NCI-H524 treated with DMSO at 0.1 percent for 48 hours (cell line): ENCODE measurements at regions not wholly inside any gene's neighbourhood (a gene's known extent, or its start where the extent isn't known, plus 50 kb on each side); places are given as distances from the start of the nearest gene placed in this dataset.
A peak's percentile ranks its signal among the peaks of the same experiment; 100 is the strongest.
"Not testable (repeated sequence)": the region's sequence is repeated elsewhere in the genome, so short reads cannot be mapped to it uniquely, and the experiment has no call there.

Experiments
- DNase-seq: peaks from one replicate; lab custom pipeline; 2025; lab: John Stamatoyannopoulos, UW

- DNase-seq = no peak
These were observed 270.2 kb upstream of the CPHXL start for GRCh38 chr16:75996491-75996890.

DNA sequence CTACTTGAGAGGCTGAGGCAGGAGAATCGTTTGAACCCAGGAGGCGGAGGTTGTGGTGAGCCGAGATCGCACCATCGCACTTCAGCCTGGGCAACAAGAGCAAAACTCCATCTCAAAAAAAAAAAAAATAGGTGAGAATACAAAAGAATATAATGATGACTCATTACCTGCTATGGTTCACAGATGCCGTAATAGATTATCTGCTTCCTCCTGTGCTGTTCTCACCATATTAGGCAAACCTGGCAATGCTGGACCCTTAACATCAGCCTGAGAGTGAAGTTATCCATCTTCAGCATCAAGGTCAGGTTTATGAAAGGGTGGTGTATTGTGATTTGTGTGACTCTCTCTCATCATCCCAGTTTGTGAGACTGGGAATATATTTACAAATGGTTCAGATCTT, 271.3 kb upstream of the CPHXL start:
- DNase-seq = no peak

GRCh38 chr16:76007645-76008044, 269.6 kb upstream of the CNTNAP4 start:
- DNase-seq = no peak

DNA sequence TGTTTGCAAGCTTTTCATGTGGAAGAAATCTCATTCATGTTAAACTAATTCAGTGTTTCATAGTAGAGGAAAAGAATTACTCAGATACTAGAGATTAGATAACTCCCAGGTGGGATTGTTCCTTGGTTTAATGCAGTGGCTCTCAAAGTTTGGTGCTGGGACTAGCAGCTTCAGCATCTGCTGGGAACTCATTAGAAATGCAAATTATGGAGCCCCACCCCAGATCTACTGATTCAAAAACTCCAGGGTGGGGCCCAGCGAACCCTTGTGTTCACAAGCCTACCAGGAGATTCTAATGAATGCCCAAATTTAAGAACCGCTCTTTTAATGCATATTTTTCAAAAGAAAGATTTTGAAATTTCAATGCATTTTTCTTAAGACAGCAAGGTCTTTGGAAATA, 253.4 kb upstream of the CNTNAP4 start:
- DNase-seq = no peak

DNA sequence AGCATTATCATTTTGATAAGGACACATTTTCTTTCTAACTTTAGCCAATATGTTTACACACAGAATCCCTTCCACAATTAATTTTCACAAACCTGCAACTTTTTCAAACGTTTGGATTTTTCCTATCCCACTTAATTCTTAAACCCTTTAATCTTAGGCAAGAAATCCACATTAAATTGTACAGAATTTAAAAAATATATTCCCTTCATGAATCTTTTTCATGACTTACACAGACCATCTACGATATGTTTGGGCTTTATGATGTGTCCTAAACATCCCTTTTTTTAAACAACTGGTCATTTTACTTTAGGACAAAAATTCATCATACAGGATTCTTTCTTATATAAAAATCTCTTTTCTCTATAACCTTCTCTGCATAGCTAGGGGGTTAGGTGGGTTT, 241.5 kb upstream of the CNTNAP4 start:
- DNase-seq = no peak

DNA sequence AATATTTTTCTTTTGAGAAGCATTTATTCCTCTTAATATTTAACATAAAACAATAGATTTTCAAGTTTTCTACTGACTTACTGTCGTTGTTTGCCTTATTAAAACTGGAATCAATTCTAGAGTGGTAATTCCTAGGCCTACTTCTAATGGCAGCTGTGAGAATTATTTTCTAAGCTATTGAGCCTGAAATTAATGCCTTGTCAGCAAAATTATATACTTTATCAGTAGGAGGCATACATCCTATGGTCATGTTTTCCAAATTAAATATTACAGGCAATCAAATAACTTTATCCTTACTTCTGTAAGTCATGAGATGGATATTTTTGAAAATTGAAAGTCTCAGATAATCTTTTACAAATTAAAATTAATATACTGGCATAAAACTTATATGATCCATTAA, 239.1 kb upstream of the CNTNAP4 start:
- no peak for DNase-seq

DNA sequence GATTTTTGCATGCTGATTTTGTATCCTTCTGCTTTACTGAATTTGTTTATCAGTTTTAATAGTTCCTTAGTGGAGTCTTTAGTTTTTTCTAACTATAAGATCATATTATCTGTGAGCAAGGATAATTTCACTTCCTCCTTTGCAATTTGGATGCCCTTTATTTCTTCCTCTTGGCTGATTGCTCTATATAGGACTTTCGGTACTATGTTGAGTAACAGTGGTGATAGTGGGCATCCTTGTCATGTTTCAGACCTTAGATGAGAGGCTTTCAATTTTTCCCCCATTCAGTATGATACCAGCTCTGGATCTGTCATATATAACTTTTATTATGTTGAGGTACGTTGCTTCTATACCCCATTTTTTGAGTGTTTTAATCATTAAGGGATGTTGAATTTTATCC, 224.5 kb upstream of the CNTNAP4 start:
- DNase-seq = no peak

- DNase-seq = no peak
These were observed 218.0 kb upstream of the CNTNAP4 start for GRCh38 chr16:76059186-76059585.

GRCh38 chr16:76059701-76060100, 217.5 kb upstream of the CNTNAP4 start:
- DNase-seq = no peak

DNA sequence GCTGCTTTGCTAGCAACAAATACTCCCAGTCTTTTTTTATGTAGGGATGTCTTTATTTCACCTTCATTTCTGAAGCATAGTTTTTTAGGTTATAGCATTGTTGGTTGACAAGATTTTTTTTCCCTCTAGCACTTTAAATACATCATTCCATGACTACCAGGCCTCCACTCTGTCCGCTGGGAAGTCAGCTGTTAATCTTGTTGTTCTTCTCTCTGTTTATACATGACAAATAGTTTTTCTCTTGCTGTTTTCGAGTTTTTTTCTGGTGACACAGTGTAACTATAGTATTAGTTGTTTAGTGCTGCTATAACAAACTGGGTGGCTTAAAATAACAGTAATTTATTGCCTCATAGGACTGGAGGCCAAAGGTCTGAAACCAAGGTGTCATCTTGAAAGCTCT, 205.5 kb upstream of the CNTNAP4 start:
- DNase-seq = no peak

GRCh38 chr16:76081967-76082366, 195.2 kb upstream of the CNTNAP4 start:
- peak; percentile 4 for DNase-seq

DNA sequence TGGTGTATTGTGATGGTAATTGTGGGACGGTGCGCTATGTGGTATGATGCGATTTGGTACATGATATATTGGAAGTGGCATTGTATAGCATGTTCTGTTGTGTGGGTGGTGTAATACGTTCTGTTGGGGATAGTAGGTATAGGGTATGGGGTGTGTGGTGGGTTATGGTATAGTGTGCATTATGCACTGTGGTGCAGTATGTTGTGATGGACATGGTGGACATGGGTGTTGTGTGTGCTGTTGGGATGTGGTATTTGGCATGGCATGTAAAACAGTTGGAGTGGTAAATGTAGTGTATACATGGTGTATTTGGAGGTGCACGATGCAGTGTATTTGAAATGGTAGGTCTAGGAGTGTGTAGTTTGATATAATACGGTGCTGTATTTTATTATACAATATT, 170.6 kb upstream of the CNTNAP4 start:
- DNase-seq = no peak

DNA sequence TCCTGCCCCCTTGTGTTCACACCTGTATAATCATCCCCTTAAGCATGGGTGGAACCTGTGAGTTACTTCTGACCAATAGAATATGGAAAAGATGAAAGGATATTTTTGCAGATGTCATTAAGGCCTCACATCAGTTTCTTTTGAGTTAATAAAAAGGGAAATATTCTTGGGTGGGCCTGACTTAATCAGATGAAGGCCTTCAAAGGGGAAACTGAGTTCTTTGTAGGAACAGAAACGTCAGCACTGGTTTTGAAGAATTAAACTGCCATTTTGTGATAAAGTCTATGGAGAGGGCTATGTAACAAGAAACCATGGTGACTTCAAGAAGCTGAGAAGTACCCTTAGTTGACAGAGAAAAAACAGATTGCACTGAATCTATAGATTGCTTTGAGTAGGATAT, 168.7 kb upstream of the CNTNAP4 start:
- DNase-seq = no peak

DNA sequence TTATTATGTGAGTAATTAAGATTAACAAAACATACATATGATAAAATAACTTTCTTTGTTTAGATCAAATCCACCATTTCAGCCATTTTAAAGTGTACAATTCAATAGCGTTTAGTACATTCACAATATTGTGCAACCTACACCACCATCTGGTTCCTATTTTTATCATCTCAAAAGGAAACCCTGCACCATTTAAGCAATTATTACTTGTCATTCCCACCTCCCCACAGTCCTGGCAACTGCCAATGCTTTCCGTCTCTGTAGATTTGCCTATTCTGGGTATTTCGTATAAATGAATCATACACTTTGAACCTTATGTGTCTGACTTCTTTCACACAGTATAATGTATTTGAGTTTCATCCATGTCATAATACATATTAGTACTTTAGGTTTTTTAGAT, 162.5 kb upstream of the CNTNAP4 start:
- no peak for DNase-seq

DNA sequence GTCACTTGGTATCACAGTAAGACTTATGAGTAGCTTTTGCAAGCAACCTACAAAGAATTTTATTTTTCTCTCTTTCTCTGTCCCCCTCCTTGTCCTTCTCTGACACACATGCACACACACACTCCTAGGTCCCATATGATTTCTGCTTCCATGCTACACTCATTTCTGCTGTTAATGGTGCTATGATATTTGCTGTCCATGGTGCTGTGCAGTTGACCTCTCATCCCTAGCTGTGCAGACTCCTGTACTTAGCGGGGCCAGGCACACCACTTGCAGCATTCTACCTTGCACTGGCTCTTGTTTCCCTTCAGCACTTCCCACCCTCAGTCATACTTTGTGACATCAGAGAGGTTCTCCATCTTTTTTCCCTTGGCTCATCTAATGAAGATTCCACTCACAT, 158.9 kb upstream of the CNTNAP4 start:
- DNase-seq = no peak

- DNase-seq = no peak
These were observed 155.6 kb upstream of the CNTNAP4 start for GRCh38 chr16:76121636-76122035.

DNA sequence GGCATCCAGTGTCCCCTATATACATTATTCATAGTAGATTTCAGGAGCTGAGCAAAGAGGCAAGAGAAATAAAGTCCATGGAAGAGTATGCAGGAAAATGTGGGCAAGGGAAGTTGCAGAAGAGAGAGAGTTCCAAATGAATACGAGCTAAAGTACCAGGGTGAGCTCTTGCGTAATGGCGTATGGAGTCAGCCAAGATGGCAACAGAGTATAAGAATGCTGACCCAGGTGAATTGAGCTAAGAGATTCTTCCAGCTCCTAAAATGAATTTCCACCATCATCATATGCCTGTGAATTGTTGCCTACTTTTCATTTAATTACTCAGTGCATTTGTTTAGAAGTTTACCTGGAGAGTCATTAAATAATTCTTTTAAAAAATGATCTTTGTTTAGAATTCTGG, 153.2 kb upstream of the CNTNAP4 start:
- DNase-seq = no peak

- no peak for DNase-seq
These were observed 151.3 kb upstream of the CNTNAP4 start for GRCh38 chr16:76125871-76126270.

DNA sequence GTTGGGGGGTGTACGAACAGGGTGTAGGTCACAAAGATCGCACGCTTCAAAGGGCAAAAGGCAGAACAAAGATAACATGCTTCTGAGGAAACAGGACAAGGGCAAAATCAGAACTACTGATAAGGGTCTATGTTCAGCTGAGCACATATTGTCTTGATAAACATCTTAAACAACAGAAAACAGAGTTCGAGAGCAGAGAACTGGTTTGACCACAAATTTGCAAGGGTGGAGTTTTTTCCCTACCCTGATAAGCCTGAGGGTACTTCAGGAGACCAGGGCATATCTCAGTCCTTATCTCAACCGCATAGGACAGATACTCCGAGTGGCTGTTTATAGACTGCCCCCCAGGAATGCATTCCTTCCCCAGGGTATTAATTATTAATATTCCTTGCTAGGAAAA, 139.1 kb upstream of the CNTNAP4 start:
- DNase-seq = not testable (repeated sequence)

- DNase-seq = no peak
These were observed 119.6 kb upstream of the CNTNAP4 start for GRCh38 chr16:76157629-76158028.

DNA sequence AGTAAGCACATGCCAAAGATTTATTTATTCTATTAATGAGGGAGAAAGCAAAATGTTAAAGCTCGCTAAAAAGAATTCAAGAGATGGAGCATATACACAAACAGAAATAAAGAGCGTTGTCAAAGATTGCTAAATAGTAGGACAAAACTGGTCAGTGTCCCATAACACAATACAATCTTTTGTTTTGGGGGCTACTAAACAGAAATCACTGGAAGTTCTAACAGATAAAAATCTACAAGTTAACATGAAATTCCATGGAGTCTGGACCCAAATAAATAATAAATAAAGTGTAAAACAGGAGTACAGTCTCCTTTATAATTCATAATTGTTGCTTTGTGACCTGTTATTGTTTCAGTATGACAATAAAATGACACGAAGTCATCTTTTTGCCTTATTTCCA, 115.2 kb upstream of the CNTNAP4 start:
- no peak for DNase-seq

DNA sequence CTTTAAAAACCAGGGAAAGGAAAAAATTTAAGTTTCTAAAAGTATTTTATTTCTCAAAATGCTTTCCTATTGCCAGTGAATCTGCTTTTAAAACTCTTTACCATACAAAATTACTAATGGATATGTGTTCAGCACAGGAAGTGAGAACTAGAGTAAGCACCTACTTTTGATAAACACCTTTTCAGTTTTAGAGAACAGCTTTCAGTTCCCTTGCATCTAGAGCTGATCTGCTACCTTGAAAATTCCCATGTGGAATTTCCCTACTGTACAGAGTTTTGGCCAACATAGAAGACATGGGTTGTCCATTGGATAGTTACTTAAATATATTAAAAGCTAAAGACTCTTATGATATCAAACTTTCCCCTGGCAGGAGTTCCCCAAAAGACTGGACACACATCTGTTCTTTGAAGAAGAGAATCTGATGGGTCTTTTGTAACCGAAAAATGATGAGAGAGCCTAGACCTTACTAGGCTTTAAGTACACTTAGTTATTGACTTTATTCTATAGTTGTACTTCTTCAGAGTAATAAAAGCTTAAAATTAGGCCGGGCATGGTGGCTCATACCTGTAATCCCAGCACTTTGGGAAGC, 112.1 kb upstream of the CNTNAP4 start:
- no peak for DNase-seq

DNA sequence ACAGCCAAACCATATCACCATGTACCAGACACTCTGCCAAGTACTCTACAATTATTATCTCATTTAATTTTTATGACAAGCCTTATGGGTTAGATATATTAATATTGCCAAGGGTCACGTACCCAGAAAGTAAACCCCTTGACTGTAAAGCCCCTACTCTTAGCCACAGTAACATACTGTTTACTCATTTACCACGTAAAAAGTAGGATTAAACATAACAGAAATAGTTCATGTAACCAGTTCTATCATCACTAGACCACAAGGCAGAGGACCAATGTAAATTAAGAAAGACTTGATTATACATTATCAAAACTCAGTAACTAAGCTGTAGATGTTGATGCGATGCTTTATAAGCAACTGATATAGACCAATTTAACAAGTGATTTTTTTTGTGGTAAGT, 101.5 kb upstream of the CNTNAP4 start:
- no peak for DNase-seq

DNA sequence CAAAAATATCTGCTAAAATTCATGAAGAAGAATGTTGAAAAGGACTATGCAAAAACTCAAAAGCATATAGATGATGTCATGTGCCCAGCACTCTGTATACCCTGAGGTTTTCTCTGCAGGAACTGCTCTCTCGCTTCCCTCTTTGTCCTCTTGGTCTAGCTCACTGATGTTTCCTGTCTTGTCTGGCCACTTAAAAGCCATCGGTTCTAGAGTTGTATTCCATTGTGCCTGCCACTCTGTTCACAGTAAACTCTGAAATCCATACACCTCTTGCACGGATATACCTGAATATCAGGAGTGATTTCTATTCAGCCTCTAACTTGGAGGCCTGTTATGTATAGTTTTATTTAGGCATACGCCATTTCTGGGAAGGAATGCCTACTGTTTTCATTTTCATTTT, 101.0 kb upstream of the CNTNAP4 start:
- DNase-seq = no peak

- DNase-seq = no peak
These were observed 100.6 kb upstream of the CNTNAP4 start for GRCh38 chr16:76176616-76177015.
